GM18867 (cell line): ENCODE measurements at regions not wholly inside any gene's neighbourhood (a gene's known extent, or its start where the extent isn't known, plus 50 kb on each side); places are given as distances from the start of the nearest gene placed in this dataset.
"Not testable (repeated sequence)": the region's sequence is repeated elsewhere in the genome, so short reads cannot be mapped to it uniquely, and the experiment has no call there.

ENCODE experiments used
- ATAC-seq: cut with Tn5 transposase; IDR thresholded peaks from one replicate; pipeline ENCODE4 v1.9.1; 2021; ENCODE audit warnings: mild to moderate bottlenecking, moderate library complexity; ENCODE audit not compliant: unreplicated experiment

GRCh38 chr2:44051593-44052347 is 56.0 kb upstream of the LRPPRC start:
- no peak for ATAC-seq

- no peak for ATAC-seq
Measured at GRCh38 chr2:44052584-44052983, 56.8 kb upstream of the LRPPRC start.

- no peak for ATAC-seq
Measured at GRCh38 chr2:44053052-44053451, 57.3 kb upstream of the LRPPRC start.

- no peak for ATAC-seq
Measured at GRCh38 chr2:44053456-44053855, 57.7 kb upstream of the LRPPRC start.

GRCh38 chr2:44055229-44055628 is 59.4 kb upstream of the LRPPRC start:
- no peak for ATAC-seq

- no peak for ATAC-seq
Measured at GRCh38 chr2:44055664-44056063, 59.9 kb upstream of the LRPPRC start.

GRCh38 chr2:44056947-44057346 is 61.2 kb upstream of the LRPPRC start:
- no peak for ATAC-seq

GRCh38 chr2:44060286-44060685 is 64.5 kb upstream of the LRPPRC start:
- not testable (repeated sequence) for ATAC-seq

GRCh38 chr2:44060990-44061389 is 65.2 kb upstream of the LRPPRC start:
- ATAC-seq: no peak

GRCh38 chr2:44061469-44061868 is 65.7 kb upstream of the LRPPRC start:
- no peak for ATAC-seq

GRCh38 chr2:44061876-44062275 is 66.1 kb upstream of the LRPPRC start:
- ATAC-seq: no peak

- ATAC-seq: no peak
Measured at GRCh38 chr2:44063033-44063432, 67.2 kb upstream of the LRPPRC start.

GRCh38 chr2:44064281-44064680 is 68.5 kb upstream of the LRPPRC start:
- ATAC-seq: not testable (repeated sequence)

GRCh38 chr2:44067012-44067790 is 71.4 kb upstream of the LRPPRC start:
- not testable (repeated sequence) for ATAC-seq

- ATAC-seq: not testable (repeated sequence)
Measured at GRCh38 chr2:44067791-44068181, 72.0 kb upstream of the LRPPRC start.

- no peak for ATAC-seq
Measured at GRCh38 chr2:44071454-44072046, 75.8 kb upstream of the LRPPRC start.

- not testable (repeated sequence) for ATAC-seq
Measured at GRCh38 chr2:44073667-44074066, 77.9 kb upstream of the LRPPRC start.

- not testable (repeated sequence) for ATAC-seq
Measured at GRCh38 chr2:44074795-44075194, 79.0 kb upstream of the LRPPRC start.

- no peak for ATAC-seq
Measured at GRCh38 chr2:44075541-44075940, 79.8 kb upstream of the LRPPRC start.

- ATAC-seq: no peak
Measured at GRCh38 chr2:44077942-44078511, 82.2 kb upstream of the LRPPRC start.

- ATAC-seq: no peak
Measured at GRCh38 chr2:44079686-44080085, 83.9 kb upstream of the LRPPRC start.
